Liver (tissue), 8 donors: ENCODE measurements at regions not wholly inside any gene's neighbourhood (a gene's known extent, or its start where the extent isn't known, plus 50 kb on each side); places are given as distances from the start of the nearest gene placed in this dataset.

Experiments
- DNase-seq: peaks from one replicate; pipeline ENCODE4 v3.0.0-alpha.2; 2017; ENCODE audit warnings: low spot score
- H3K27ac ChIP-seq, 2 donors: one replicate each; pipeline ENCODE4 v1.7.0; 2013; ENCODE audit warnings: inconsistent platforms in 2 of 2, low read length in 2 of 2, control low read depth in 1 of 2, low read depth in 1 of 2, mild to moderate bottlenecking in 1 of 2
- H3K27me3 ChIP-seq, 4 donors: one replicate each; pipeline versions ENCODE4 v1.6.1 to v1.7.0; 2013; ENCODE audit warnings: low read length in 3 of 4, inconsistent platforms in 1 of 4, mild to moderate bottlenecking in 1 of 4, moderate library complexity in 1 of 4; ENCODE audit not compliant: control insufficient read depth in 4 of 4, insufficient read depth in 4 of 4
- H3K36me3 ChIP-seq, 4 donors: one replicate each; pipeline versions ENCODE4 v1.6.1 to v1.7.0; 2013; ENCODE audit warnings: low read length in 3 of 4, mild to moderate bottlenecking in 3 of 4, low read depth in 1 of 4, moderate library complexity in 1 of 4; ENCODE audit not compliant: control insufficient read depth in 4 of 4, insufficient read depth in 3 of 4
- H3K4me1 ChIP-seq, 4 donors: one replicate each; pipeline versions ENCODE4 v1.6.1 to v1.7.0; 2013; ENCODE audit warnings: low read length in 3 of 4, mild to moderate bottlenecking in 3 of 4, moderate library complexity in 1 of 4; ENCODE audit not compliant: control insufficient read depth in 4 of 4, insufficient read depth in 4 of 4
- H3K4me3 ChIP-seq, 3 donors: one replicate each; pipeline versions ENCODE4 v1.6.1 to v1.7.0; 2013; ENCODE audit warnings: low read length in 3 of 3, control low read depth in 1 of 3, low read depth in 1 of 3, mild to moderate bottlenecking in 1 of 3
- H3K9ac ChIP-seq, 2 donors: one replicate each; pipeline ENCODE4 v1.7.0; 2013; ENCODE audit warnings: low read length in 2 of 2, mild to moderate bottlenecking in 2 of 2, moderate library complexity in 2 of 2, control low read depth in 1 of 2, low read depth in 1 of 2
- H3K9me3 ChIP-seq, 4 donors: one replicate each; pipeline versions ENCODE4 v1.6.1 to v1.7.0; 2013; ENCODE audit warnings: low read length in 3 of 4; ENCODE audit not compliant: control insufficient read depth in 4 of 4
- ATF3 ChIP-seq: IDR thresholded peaks from 2 replicates; pipeline ENCODE4 v1.6.1; 2016; ENCODE audit warnings: antibody characterized with exemption
- FOXA1 ChIP-seq: IDR thresholded peaks from 2 replicates; pipeline ENCODE4 v1.6.1; 2016; ENCODE audit warnings: antibody characterized with exemption
- FOXA2 ChIP-seq: IDR thresholded peaks from 2 replicates; pipeline ENCODE4 v1.6.1; 2016; ENCODE audit warnings: antibody characterized with exemption
- GABPA ChIP-seq, 2 donors: IDR thresholded peaks in 1 of 2; conservative IDR thresholded peaks in 1 of 2; 2 replicates each; pipeline ENCODE4 v1.6.1; 2016; ENCODE audit warnings: antibody characterized with exemption in 2 of 2, mild to moderate bottlenecking in 1 of 2, moderate library complexity in 1 of 2
- HNF4A ChIP-seq, 2 donors: conservative IDR thresholded peaks; 2 replicates each; pipeline ENCODE4 v1.6.1; 2016; ENCODE audit warnings: antibody characterized with exemption in 2 of 2, mild to moderate bottlenecking in 2 of 2
- HNF4G ChIP-seq: IDR thresholded peaks from 2 replicates; pipeline ENCODE4 v1.6.1; 2016; ENCODE audit warnings: antibody characterized with exemption
- MAX ChIP-seq: IDR thresholded peaks from 2 replicates; pipeline ENCODE4 v1.6.1; 2016; ENCODE audit warnings: antibody characterized with exemption
- NR2F2 ChIP-seq: IDR thresholded peaks from 2 replicates; pipeline ENCODE4 v1.6.1; 2016; ENCODE audit warnings: antibody characterized with exemption
- RAD21 ChIP-seq, 2 donors: IDR thresholded peaks; 2 replicates each; pipeline ENCODE4 v1.6.1; 2016; ENCODE audit warnings: antibody characterized with exemption in 2 of 2, mild to moderate bottlenecking in 2 of 2
- RXRA ChIP-seq, 2 donors: IDR thresholded peaks; 2 replicates each; pipeline ENCODE4 v1.6.1; 2017 to 2018; ENCODE audit warnings: antibody characterized with exemption in 2 of 2, mild to moderate bottlenecking in 1 of 2
- SP1 ChIP-seq: IDR thresholded peaks from 2 replicates; pipeline ENCODE4 v1.6.1; 2018; ENCODE audit warnings: antibody characterized with exemption, mild to moderate bottlenecking
- TAF1 ChIP-seq: conservative IDR thresholded peaks from 2 replicates; pipeline ENCODE4 v1.6.1; 2016; ENCODE audit warnings: antibody characterized with exemption, mild to moderate bottlenecking
- YY1 ChIP-seq: IDR thresholded peaks from 2 replicates; pipeline ENCODE4 v1.6.1; 2016; ENCODE audit warnings: antibody characterized with exemption, mild to moderate bottlenecking
- ZBTB33 ChIP-seq: IDR thresholded peaks from 2 replicates; pipeline ENCODE4 v1.6.1; 2016; ENCODE audit warnings: antibody characterized with exemption
- WGBS: extraction: QIAGEN DNeasy Blood & Tissue Kit; methylation state at CpG from one replicate; pipeline ENCODE4 v1.1.7; 2013; 5-methylcytosine and 5-hydroxymethylcytosine counted together
- TF ChIP-seq, protein P1 (sequence below): IDR thresholded peaks from 2 replicates; pipeline ENCODE4 v1.6.1; 2016; ENCODE audit warnings: antibody characterized with exemption, mild to moderate bottlenecking
- TF ChIP-seq, protein P2 (sequence below): fragments of 150-350 bp; IDR thresholded peaks from 2 replicates; pipeline ENCODE4 v1.5.1; 2017; ENCODE audit warnings: improper control_type of control experiment, low read depth, low read length; ENCODE audit not compliant: missing input control
- donor health status: healthy.
- donor health status: healthy.
- donor health status: healthy.
- donor health status: healthy.
- donor health status: healthy.

GRCh38 chr4:35500812-35501211, 743.5 kb downstream of the ARAP2 start:
- no peak overlapping the region for H3K27ac ChIP-seq
- DNase-seq, result no peak
- no peaks in the 10 kb centered on the region for H3K4me1 ChIP-seq
- TF ChIP-seq HNF4G (no peak), YY1 (no peak), MAX (no peak), FOXA1 (no peak), SP1 (no peak), RAD21 (IDR thresholded peaks at IDR 0.05) (no peak), GABPA (IDR thresholded peaks at IDR 0.05 in 1 of 2, conservative IDR thresholded peaks at IDR 0.05 in 1 of 2) (no peak), HNF4A (conservative IDR thresholded peaks at IDR 0.05) (no peak), RXRA (IDR thresholded peaks at IDR 0.05) (no peak), NR2F2 (no peak), ATF3 (no peak), FOXA2 (no peak), TAF1 (no peak), ZBTB33 (no peak)
- TF ChIP-seq, protein P1, sequence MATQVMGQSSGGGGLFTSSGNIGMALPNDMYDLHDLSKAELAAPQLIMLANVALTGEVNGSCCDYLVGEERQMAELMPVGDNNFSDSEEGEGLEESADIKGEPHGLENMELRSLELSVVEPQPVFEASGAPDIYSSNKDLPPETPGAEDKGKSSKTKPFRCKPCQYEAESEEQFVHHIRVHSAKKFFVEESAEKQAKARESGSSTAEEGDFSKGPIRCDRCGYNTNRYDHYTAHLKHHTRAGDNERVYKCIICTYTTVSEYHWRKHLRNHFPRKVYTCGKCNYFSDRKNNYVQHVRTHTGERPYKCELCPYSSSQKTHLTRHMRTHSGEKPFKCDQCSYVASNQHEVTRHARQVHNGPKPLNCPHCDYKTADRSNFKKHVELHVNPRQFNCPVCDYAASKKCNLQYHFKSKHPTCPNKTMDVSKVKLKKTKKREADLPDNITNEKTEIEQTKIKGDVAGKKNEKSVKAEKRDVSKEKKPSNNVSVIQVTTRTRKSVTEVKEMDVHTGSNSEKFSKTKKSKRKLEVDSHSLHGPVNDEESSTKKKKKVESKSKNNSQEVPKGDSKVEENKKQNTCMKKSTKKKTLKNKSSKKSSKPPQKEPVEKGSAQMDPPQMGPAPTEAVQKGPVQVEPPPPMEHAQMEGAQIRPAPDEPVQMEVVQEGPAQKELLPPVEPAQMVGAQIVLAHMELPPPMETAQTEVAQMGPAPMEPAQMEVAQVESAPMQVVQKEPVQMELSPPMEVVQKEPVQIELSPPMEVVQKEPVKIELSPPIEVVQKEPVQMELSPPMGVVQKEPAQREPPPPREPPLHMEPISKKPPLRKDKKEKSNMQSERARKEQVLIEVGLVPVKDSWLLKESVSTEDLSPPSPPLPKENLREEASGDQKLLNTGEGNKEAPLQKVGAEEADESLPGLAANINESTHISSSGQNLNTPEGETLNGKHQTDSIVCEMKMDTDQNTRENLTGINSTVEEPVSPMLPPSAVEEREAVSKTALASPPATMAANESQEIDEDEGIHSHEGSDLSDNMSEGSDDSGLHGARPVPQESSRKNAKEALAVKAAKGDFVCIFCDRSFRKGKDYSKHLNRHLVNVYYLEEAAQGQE, result no peak
- TF ChIP-seq, protein P2, sequence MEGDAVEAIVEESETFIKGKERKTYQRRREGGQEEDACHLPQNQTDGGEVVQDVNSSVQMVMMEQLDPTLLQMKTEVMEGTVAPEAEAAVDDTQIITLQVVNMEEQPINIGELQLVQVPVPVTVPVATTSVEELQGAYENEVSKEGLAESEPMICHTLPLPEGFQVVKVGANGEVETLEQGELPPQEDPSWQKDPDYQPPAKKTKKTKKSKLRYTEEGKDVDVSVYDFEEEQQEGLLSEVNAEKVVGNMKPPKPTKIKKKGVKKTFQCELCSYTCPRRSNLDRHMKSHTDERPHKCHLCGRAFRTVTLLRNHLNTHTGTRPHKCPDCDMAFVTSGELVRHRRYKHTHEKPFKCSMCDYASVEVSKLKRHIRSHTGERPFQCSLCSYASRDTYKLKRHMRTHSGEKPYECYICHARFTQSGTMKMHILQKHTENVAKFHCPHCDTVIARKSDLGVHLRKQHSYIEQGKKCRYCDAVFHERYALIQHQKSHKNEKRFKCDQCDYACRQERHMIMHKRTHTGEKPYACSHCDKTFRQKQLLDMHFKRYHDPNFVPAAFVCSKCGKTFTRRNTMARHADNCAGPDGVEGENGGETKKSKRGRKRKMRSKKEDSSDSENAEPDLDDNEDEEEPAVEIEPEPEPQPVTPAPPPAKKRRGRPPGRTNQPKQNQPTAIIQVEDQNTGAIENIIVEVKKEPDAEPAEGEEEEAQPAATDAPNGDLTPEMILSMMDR, result no peak
- no peak overlapping the region for H3K4me3 ChIP-seq
- H3K9ac ChIP-seq, result no peak overlapping the region
- WGBS, result 40% methylated on average over 2 of the region's 2 CpGs
- no peaks in the 10 kb centered on the region for H3K36me3 ChIP-seq
- H3K9me3 ChIP-seq, result peaks cover 0 to 2% (median 0%) of the 10 kb centered on the region in 4 donors
- H3K27me3 ChIP-seq, result no peaks in the 10 kb centered on the region

DNA sequence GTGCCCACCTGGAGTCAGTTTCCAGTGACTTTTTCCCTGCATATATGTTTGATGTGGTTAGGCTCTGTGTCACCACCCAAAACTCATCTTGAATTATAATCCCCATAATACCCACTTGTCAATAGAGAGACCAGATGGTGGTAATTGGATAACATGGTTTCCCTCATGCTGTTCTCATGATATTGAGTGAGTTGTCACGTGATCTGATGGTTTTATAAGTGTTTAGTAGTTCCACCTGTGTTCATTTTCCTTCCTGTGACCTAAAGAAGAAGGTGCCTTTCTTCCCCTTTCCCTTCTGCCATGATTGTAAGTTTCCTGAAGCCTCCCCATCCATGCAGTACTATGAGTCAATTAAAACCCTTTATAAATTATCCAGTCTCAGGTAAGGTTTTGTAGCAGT, 740.9 kb downstream of the ARAP2 start:
- WGBS, result 23% methylated on average over 1 of the region's 1 CpG
- no peak overlapping the region for H3K9ac ChIP-seq
- H3K27me3 ChIP-seq, result no peaks in the 10 kb centered on the region
- H3K4me1 ChIP-seq, result no peaks in the 10 kb centered on the region
- DNase-seq, result no peak
- H3K36me3 ChIP-seq, result no peaks in the 10 kb centered on the region
- H3K9me3 ChIP-seq, result no peaks in the 10 kb centered on the region
- TF ChIP-seq NR2F2, result no peak
- TF ChIP-seq FOXA1, result no peak
- TF ChIP-seq YY1, result no peak
- H3K27ac ChIP-seq, result no peak overlapping the region
- H3K4me3 ChIP-seq, result no peak overlapping the region
